Activated CD4-positive, alpha-beta T cell treated with anti-CD3 and anti-CD28 coated beads for 1 hour (primary cell): ENCODE measurements at regions not wholly inside any gene's neighbourhood (a gene's known extent, or its start where the extent isn't known, plus 50 kb on each side); places are given as distances from the start of the nearest gene placed in this dataset.
"Not testable (repeated sequence)": the region's sequence is repeated elsewhere in the genome, so short reads cannot be mapped to it uniquely, and the experiment has no call there.

Experiments
- DNase-seq: peaks from one replicate; pipeline ENCODE4 v3.0.0-alpha.2; 2020

DNA sequence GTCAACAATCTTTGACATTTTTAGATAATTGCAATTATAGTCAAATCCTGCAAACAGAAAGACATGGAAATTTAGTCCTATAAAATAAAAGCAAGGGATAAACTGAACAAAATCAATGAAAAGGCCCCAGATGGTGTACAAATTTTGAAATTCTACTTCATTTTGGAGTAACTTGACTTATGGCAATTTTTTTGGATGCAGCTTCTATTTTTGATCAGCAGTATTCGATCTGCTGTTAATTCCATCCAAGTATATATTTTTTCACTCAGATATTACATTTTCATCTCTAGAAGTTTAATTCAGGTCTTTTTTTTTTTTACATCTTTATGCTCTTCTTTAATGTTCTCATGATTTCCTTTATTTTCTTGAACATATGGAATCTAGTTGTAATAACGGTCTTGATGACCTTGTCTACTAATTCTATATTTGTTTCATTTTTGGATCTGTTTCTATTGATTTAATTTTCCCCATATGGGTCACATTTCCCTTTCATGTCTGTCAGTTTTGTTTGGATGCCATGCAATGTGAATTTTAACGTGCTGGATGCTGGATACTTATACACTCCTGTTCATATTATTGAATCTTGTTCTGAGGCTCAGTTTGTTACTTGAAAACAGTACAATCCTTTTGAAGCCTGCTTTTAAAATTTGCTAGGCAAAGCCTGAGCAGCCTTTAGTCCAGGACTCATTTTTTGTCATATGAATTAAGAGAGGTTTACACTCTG, 164.3 kb upstream of the FAM3C start:
- no peak for DNase-seq

DNA sequence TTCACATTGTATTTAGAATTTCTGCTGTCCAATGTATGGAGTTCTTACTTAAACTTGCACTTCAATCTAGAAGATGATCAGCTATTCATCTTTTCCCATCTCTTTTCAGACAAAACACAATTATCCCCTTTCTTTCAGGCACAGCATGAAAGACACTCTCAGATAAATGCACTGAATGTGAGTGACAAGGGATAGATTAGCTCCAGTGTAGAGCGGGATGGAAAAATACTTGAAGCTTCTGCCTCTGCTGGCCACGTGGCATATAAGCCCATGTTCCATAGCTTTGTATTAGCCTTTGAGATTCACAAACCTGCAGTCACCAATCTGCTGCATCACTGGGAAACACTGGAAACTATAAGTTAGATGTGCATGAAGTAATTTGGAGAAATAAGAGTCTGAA, 162.2 kb upstream of the FAM3C start:
- DNase-seq: no peak

DNA sequence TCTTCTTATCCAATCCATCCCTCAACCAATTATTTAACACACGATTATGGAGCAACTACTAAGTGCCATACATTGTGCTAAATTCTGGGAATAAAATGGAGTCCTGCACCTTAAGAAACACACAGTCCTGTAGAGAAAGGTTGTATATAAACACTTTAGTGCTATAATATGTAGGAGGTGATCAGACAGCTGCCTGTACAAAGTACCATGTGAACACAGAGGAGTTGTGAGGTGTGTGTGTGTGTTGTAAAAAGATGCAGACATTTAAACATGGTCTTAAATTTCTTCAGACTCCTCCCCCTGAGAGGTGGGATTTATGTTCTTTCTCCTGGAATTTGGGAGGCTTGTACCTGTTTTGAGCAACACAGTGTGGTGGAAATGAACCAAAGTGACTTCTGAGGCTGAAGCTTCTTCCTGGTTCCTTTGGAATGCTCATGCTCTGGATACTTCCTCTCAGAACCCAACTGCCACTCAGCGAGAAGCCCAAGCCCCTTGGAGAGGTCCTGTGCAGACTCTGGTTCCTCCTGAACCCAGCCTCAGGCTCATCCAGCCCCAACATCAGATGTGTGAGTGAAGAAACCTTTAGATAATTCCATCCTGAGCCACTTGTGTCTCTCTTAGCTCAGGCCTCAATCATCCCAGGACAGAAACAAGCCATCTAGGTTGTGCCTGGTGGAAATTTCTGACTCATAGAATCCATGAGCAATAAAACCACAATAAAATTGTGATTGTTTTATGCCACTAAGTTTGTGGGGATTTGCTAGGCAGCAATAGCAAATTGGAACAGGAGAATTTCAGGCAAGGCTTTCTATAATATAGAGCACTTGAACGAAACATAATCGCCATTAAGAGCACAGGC, 161.2 kb upstream of the FAM3C start:
- DNase-seq: no peak

DNA sequence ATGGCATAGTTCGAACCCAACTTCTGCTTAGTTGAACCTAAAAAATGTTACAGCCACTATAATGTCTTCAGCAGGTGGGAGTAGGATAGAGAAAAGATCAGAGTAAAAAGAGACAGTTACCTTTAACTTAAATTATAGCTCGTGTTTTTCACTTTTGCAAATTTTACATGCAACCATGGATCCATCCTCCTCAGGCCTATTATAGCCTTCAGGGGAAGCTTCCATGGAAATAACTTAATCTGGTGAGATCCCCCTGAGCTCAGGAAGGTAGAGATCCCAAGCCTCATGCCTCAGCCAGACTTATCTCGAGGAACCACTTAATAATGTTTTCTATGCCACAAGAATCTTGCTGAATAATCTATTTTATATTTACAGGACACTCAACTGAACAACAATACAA, 159.4 kb upstream of the FAM3C start:
- DNase-seq: no peak

DNA sequence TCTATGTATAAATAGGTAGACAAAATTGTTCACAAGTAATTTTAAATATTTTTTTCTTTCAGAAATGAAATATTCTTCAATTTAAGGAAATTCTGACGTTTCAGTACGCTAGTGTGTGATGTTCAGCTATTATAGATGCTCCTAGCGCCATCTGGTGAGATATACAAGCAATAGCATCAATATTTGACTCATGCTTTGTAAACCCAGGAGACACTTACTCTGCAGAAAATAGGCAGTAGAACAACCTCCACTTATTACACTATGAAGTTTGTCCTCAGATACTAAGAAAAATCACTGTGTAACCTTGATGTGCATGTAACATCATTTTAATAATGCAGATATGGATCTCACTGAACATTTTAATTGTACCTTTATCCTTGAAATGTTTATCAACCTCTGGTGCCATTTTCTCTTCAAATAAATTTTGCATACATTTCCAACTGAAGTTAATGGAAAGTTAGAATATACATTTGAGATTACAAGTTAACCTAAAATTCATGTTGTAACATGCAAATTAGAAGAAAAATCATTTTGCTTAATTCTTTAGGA, 151.5 kb upstream of the FAM3C start:
- DNase-seq: no peak

DNA sequence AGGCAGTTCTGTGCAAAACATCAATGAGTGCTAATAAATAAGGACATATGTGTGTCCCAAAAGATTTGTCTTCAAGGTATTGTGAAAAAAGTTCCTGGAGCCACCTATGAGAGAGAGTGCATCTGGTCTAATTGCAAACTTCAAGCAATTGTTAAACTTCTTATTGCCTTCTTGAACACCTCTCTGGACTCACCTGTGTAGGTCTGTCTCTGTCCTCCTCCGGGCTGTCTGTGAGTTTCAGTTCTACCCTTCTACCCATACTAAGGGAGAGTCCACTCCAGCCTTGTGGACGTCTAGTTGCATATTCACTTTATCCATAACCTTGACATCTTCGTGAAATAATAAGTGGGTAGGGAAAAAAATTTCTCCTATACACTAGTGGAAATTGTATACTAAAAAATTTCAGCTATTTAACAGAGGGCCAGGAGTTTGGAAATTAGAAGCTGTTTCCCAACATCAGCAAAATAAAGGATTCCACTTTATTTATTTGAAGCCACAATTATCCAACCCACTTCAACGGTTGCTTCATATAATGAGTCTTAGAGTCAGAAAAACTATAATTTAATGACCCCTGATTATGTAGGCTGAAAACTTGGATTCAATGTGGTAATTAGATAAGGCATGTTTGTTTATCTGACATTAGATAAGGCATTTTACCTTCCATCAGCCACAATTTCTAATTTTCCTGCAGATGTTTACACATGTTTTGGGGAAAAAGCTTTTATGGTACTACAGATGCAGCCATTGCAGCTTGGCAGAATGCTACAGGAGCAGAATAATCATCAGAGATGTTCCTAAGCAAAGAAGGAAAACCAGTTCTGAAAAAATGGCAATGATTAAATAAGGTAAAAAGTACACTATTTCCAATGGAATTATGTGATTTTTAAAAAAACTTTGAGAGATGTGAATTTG, 150.8 kb upstream of the FAM3C start:
- no peak for DNase-seq

DNA sequence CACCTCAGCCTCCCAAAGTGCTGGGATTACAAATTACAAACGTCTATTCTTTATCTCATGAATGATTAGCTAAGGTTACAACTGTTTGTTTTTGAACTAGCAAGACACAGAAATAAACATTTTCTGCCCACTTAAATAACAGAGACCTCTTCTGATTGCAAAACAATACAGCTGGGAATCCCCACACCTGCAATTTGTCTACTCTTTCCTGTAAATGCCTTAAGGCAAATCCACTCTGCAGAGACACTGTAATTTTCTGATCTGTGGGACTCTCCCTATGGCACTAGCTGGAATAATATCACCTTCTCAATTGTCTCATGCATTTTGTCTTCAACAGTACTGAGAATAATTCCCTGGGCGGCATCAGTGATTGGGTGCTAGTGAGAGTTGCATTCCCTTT, 149.3 kb upstream of the FAM3C start:
- no peak for DNase-seq

DNA sequence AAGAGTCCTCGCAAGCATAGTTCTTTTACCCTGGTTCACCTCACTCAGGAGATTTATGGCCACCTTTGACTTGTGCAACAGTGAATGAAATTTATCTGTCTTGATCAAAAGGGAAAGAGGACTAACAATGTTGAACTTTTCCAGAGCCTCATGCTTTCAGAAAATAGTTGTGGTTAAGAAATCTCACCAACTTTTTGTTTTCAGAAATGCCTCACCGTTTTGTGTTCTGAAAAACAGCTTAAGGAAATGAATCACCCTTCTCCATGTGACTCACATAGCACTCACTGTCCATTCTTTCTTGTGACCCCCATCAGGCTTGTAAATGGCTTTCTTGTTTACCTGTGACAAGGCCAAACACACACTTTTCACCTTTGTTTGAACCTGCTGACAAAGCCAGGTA, 148.6 kb upstream of the FAM3C start:
- DNase-seq: no peak

DNA sequence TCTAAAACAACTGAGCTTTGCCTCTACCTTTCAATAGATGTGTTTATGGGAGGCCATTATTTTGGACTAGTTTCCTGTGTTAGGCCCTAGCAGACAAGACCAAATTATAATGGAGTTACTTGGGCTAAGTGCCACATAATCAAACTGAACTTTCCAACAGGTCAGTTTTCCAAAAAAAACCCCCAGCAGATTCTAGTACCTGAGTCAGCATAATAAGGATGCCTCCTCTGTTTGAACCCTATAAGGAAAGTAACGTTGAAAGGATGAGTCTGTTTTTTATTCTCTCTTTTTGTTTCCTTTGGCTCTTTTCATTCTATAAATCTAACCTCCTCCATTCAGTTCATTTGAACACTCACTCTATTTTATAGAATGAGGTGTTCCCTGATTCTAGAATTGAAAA, 148.1 kb upstream of the FAM3C start:
- no peak for DNase-seq

DNA sequence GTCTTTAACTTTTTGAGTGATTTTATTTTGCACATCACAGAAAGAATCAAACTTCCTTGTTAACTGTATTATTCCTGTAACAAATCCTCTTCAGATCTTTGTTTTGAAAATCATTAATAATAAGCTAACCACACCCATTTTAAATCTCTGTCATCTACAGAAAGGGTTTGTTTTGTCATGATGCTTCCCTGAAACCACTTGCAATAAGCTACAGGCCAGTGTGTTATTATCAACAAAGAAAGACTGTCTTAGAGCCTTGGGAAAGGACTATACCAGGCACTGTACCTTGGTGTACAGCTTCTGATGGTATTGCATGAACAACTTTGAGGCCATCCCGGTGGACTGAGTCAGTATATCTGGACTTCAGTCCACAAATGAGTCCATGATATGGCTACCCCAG, 145.3 kb upstream of the FAM3C start:
- no peak for DNase-seq

DNA sequence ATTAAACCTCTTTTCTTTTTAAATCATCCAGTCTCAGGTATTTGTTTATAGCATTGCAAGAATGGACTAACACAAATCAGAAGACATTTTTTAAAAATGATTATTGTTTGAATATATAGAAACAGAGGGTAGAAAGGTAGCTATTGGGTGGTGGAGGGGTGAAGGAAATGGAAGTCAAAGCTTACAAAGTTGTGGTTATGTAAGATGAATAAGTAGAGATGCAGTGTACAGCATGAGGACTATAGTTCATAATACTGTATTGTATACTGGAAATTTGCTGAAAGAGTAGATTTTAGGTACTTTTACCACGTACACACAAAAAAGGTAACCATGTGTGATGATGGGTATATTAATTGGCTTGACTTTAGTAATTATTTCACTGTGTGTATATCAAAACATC, 144.0 kb upstream of the FAM3C start:
- no peak for DNase-seq

DNA sequence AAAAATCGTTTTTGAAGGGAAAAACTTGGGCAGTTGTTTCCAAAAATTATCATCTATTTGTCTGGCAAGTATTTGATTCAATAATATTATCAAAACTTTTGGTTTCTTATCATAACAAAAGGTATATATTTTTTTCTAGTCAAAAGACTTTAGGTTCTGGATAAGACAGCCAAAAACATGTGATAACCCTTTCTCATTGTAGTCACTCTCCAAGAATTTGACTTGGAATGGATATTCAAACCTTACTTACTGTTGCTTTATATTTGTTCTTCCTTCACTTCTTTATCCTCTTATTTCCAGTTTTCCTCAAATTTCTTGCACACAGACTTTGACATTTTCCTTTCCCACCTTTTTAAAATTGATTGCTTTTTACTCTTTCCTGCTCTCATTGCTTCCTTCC, 140.9 kb upstream of the FAM3C start:
- DNase-seq: no peak

DNA sequence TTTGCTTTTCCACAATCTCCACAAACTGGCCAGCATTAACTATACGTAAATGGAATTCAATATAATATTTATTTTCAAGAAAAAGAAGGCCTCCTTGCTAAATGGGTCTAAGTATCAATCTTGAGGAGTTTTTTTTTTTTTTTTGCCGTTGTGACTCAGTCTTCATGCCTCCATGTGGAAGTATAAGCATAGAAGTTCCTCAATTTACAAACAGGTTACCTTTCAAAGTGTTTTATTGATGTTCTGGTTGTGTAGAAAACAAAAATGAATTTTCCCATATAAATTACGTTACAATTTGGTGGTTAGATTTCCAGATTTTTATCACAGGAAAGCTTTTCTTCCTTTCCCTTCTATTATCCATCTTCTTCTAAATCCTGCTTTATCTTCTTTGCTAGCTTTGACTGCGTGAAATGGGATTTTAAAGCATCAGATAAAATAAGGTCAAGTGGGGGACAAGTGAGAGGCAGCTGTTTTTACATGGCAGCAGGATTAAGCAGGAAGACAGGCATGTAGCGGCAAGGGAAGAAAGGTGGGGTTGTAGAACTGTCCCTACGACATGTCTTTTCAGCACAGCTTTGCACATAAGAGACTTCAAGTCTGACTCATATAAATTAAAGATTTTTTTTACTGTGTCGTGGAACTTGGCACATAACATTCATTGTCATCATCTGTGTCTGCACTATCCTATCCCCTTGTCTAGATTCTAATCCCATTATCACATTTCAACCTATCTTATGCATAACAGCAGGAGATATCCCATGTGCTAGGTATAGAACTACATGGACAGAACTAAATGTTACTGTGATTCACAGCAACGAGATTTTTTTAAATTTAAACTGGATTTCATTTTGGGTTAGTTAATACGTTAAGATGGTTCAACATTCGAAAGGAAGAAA, 135.3 kb upstream of the FAM3C start:
- no peak for DNase-seq

DNA sequence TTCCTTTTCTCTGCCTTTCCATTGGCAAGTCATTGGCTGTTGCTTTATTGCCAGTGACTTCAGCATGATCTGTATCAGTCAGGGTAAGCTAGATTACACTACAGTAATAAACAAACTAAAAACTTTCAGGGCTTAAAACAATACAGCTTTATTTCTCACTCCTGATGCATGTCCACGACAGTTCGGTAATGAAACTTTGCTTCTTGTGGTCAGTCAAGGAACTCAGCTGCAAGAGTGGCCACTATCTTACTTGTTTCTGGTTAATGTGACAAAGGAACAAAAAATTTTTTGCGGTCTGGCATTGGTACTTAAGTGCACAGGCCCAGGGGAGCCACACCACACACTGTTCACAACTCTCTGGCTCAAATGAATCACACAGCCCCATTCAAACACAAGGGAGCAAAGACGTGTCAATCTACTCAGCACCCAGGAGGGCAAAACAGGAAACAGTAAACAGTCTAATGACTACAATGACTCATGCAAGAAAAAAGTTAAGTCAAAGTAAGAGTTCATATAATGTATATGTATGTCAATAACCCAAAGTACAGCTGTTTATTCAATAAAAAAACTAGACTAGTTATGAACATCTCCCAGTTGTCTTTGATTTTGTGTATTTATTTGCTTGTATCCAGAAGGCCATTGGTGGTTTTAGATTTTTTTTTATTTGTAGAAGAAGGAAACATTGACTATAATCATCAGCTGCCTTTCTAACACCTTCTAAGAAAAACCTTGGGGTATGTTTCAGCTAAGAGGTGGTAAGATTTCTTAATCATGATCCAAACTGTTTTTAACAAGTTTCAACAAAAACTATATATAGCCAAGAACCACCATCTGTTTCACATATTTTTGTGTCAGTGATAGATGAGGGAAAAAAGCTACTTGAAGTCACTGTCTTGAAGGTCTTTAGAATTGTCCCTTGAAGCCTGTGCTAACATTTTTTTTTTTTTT, 134.4 kb upstream of the FAM3C start:
- peak; percentile 12 for DNase-seq

DNA sequence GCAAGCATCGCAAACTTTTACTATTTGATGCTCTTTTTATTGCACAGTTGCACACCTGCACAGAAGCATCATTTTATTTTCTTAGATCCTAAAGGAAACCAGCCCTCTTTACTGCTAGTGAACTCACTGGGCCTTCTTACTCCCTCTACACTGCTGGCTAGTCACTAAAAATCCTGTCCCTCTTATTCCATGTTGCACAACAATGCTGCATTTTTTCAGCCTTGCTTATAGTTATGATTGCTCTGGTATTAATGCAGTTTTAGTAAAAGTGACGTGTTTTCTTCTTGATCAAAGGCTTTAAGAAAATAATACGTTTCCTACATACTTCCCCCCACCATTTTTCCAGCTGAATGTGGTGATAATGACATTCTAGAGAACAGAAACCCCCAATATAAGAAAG, 132.9 kb upstream of the FAM3C start:
- no peak for DNase-seq

DNA sequence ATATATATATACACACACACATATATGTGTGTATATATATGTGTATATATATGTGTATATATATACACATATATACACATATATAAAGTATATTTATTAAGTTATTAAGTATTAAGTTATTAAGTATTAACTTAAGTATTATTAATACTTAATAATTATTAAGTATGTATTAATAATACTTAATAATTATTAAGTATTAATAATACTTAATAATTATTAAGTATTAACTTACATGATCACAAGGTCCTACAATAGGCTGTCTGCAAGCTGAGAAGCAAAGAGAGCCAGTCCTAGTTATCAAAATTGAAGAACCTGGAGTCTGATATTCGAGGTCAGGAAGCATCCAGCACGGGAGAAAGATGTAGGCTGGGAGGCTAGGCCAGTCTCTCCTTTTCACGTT, 130.1 kb upstream of the FAM3C start:
- not testable (repeated sequence) for DNase-seq

DNA sequence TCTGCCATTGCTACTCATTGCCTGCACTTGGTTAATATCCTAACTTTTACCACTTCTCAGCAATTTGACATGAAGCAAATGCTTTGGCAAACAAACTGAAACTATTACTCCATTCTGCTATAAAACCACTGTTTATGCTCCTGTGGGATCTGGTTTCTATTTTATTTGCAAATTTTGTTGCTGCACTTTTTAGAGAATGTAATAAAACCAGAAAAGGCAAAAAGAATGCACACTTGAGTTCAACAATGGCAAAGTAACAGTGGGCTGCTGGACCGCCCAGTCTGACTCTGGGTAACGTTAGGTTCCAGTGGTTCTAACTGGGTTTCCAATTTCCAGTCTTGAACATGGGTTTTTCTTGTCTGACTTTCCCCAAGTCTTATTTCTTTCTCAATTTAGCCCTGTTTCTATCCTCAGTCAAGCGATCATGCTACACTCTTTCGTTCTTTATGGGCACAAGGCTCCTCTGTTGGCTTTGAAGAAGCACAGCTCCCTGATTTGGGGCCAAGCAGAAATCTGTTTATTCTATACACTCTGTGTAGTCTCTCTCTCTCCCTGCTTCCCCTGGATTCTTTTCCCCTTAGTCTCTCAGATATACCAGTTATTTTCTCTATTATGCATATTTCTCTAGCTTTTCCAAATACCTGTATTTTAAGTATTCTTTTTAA, 129.2 kb upstream of the FAM3C start:
- no peak for DNase-seq

DNA sequence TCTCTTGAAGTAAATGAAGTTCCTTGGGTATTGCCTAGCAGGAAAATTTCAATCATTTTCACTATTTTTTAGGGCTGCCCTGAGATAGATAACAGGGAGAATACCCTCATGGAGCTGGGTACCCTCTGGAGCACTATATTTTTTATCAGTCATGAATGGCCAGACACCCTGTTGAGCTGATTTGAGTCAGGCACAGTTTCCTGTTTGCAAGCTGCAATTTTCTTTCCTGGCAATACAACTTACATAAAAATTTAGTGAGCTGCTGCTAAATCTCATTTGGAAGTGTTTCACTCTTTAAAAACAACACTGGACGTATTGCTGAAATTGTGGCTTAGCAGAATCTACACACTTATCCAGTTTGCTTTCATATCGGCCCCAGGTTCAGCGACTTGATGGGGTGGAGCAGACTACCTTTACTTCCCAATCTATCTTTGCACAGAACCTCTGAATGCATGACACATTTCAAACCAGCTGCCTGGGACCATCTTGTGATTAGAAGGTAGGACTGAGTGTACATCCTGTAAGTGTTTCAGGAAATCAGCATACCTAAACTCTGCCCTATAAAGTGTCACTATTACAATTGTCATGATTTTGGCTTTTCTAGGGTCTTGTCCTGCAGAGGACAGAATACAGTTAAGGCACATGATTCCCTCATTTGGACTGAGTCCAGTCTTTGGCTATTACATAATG, 125.7 kb upstream of the FAM3C start:
- DNase-seq: no peak

DNA sequence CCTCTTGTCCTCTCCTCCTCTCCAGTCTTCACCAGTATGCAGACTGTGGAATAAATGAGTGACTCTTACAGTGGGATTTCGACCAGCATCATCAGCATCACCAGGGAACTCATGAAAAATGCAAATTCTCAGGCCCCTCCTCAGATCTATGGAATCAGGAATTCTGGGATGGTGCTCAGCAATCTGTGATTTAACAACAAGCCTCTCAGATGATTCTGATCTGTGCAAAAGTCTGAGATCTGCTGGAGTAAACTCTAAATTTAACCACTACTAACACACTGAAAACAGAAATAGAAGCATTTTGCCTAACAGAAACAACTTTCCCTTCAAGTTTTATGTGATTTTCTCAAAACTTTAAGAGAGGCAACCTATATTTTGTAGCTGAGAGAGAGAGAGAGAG, 124.8 kb upstream of the FAM3C start:
- DNase-seq: no peak
